GM10266 (cell line): ENCODE measurements at regions not wholly inside any gene's neighbourhood (a gene's known extent, or its start where the extent isn't known, plus 50 kb on each side); places are given as distances from the start of the nearest gene placed in this dataset.

Source experiments
- DNase-seq: peaks from one replicate; pipeline ENCODE4 v3.0.0; 2012; ENCODE audit errors: extremely low spot score
- CTCF ChIP-seq: IDR thresholded peaks from 2 replicates; pipeline ENCODE4 v1.5.1; 2012; ENCODE audit warnings: mild to moderate bottlenecking, low read depth; ENCODE audit not compliant: control insufficient read depth, insufficient read depth; ENCODE audit errors: missing control alignments

GRCh38 chr6:163962627-163963117 is 548.2 kb downstream of the QKI start:
- TF ChIP-seq CTCF = no peak
- no peak for DNase-seq

GRCh38 chr6:163960128-163960527 is 545.6 kb downstream of the QKI start:
- DNase-seq = no peak
- TF ChIP-seq CTCF = no peak

- no peak for TF ChIP-seq CTCF
These were observed 544.1 kb downstream of the QKI start for GRCh38 chr6:163958646-163959045.

GRCh38 chr6:163956571-163957407 is 542.3 kb downstream of the QKI start:
- peak; percentile 80 for DNase-seq
- peak; percentile 84 for TF ChIP-seq CTCF

More at GRCh38 chr6:163958646-163959045, 544.1 kb downstream of the QKI start:
- no peak for DNase-seq

- DNase-seq = no peak
- no peak for TF ChIP-seq CTCF
These were observed 541.2 kb downstream of the QKI start for GRCh38 chr6:163955756-163956155.

- no peak for DNase-seq
- no peak for TF ChIP-seq CTCF
These were observed 540.6 kb downstream of the QKI start for GRCh38 chr6:163955096-163955495.

GRCh38 chr6:163954088-163954775 is 539.7 kb downstream of the QKI start:
- DNase-seq = no peak

More at GRCh38 chr6:163954088-163954775, 539.7 kb downstream of the QKI start:
- TF ChIP-seq CTCF = no peak
